Esophagus squamous epithelium (tissue), 5 donors: ENCODE measurements at regions not wholly inside any gene's neighbourhood (a gene's known extent, or its start where the extent isn't known, plus 50 kb on each side); places are given as distances from the start of the nearest gene placed in this dataset.

Experiments used
- DNase-seq: peaks from one replicate; lab custom pipeline; 2025; lab: John Stamatoyannopoulos, UW
- H3K27ac ChIP-seq, 4 donors: fragments of 200-600 bp; sonication (generic); one replicate each; pipeline ENCODE4 v1.5.1; 2016 to 2019; ENCODE audit warnings: mild to moderate bottlenecking in 1 of 4
- H3K27me3 ChIP-seq, 4 donors: fragments of 200-600 bp; sonication (generic); 1 replicate in 3 of 4; 2 replicates in 1 of 4; pipeline versions ENCODE4 v1.5.1 to v1.6.0; 2017 to 2021; ENCODE audit warnings: antibody characterized with exemption in 1 of 4
- H3K36me3 ChIP-seq, 3 donors: fragments of 200-600 bp; sonication (generic); one replicate each; pipeline ENCODE4 v1.5.1; 2016 to 2019
- H3K4me1 ChIP-seq, 3 donors: fragments of 200-600 bp; sonication (generic); one replicate each; pipeline ENCODE4 v1.5.1; 2017 to 2019
- H3K4me3 ChIP-seq, 4 donors: fragments of 200-600 bp; sonication (generic); 1 replicate in 3 of 4; 2 replicates in 1 of 4; pipeline ENCODE4 v1.5.1; 2016 to 2019; ENCODE audit warnings: mild to moderate bottlenecking in 2 of 4, moderate library complexity in 1 of 4
- H3K9me3 ChIP-seq, 3 donors: fragments of 200-600 bp; sonication (generic); one replicate each; pipeline ENCODE4 v1.5.1; 2016 to 2019
- POLR2A ChIP-seq, 4 donors: fragments of 450-650 bp; IDR thresholded peaks; one replicate each; pipeline ENCODE4 v1.6.1; 2017; ENCODE audit warnings: antibody characterized with exemption in 4 of 4, mild to moderate bottlenecking in 4 of 4, moderate library complexity in 3 of 4
- WGBS, 2 donors: methylation state at CpG; one replicate each; pipeline ENCODE4 v1.1.5; 2018; 5-methylcytosine and 5-hydroxymethylcytosine counted together
- intact Hi-C: fragments of 100-400 bp; cut with DNase I; formaldehyde crosslinking; loops from one replicate; pipeline ENCODE4 v1.15.0; 2022
- TF ChIP-seq, protein P1 (sequence below), 6 experiments: fragments of 450-650 bp in 4 of 6; fragments of 200-600 bp in 2 of 6; sonication (generic) in 2 of 6; IDR thresholded peaks; one replicate each; pipeline ENCODE4 v1.5.1; 2016 to 2019; ENCODE audit warnings: antibody characterized with exemption in 6 of 6, mild to moderate bottlenecking in 4 of 6, moderate library complexity in 4 of 6
- donor health status: DM: yes; HTN: yes; CAD: no.

DNA sequence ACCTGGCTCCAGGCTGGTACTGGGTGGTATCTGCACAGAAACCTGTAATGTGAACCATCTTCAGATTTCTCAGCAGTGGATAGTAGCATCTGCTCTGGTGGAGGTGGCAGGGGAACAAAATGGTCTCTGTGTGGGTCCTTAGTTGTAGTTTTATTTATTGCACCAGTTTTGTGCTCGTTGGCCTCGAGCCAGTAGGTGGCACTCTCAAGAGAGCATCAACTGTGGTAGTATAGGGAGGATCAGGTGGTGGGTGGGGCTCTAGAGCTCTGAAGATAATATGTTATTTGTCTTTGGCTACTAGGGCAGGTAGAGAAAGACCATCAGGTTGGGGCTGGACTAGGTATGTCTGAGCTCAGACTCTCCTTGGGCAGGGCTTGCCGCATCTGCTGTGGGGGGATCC lies 254.0 kb upstream of the GPR149 start:
- Histone ChIP-seq H3K36me3 (no peaks in the 10 kb centered on the region), H3K9me3 (no peaks in the 10 kb centered on the region), H3K27me3 (no peaks in the 10 kb centered on the region), H3K4me3 (no peak overlapping the region), H3K4me1 (no peaks in the 10 kb centered on the region), H3K27ac (no peak overlapping the region)
- intact Hi-C loops = no loop called here
- WGBS, 2 donors = 47 to 70% methylated on average over 3 of the region's 3 CpGs
- TF ChIP-seq, protein P1, sequence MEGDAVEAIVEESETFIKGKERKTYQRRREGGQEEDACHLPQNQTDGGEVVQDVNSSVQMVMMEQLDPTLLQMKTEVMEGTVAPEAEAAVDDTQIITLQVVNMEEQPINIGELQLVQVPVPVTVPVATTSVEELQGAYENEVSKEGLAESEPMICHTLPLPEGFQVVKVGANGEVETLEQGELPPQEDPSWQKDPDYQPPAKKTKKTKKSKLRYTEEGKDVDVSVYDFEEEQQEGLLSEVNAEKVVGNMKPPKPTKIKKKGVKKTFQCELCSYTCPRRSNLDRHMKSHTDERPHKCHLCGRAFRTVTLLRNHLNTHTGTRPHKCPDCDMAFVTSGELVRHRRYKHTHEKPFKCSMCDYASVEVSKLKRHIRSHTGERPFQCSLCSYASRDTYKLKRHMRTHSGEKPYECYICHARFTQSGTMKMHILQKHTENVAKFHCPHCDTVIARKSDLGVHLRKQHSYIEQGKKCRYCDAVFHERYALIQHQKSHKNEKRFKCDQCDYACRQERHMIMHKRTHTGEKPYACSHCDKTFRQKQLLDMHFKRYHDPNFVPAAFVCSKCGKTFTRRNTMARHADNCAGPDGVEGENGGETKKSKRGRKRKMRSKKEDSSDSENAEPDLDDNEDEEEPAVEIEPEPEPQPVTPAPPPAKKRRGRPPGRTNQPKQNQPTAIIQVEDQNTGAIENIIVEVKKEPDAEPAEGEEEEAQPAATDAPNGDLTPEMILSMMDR (IDR thresholded peaks at IDR 0.05) = no peak
- no peak for TF ChIP-seq POLR2A (IDR thresholded peaks at IDR 0.05)
- DNase-seq = no peak

DNA sequence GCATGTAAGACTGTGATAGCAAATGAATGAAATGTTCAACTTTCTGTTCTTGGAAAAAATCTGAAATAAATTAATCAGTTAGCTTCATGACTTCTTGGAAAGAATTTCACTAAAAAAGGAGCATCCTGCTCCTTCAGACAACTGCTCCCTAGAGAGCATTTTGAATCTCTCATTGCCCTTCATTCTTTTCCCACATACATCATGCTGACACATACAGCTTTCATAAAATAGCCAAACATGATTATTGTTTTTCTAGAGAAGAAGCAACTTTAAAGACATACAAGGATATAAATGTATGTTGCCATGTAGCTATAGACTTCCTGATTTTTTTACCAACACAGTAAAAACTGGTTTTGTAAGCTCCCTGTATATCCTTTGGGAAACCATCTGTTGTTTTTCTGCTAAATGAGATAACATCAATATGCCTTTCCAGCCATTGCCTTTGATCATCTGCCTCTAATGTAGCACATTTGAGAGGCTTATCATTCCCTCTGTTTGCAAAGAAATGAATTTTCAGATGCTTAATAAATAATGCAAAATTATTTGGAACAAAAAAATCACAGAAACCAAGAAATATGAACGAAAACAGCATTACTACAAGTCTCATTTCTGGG lies 248.2 kb upstream of the GPR149 start:
- no peak overlapping the region for H3K27ac ChIP-seq
- intact Hi-C loops = no loop called here
- WGBS, 2 donors = 17 to 61% methylated on average over 1 of the region's 1 CpG
- H3K4me1 ChIP-seq = no peaks in the 10 kb centered on the region
- TF ChIP-seq POLR2A (IDR thresholded peaks at IDR 0.05) = no peak
- TF ChIP-seq, protein P1 (IDR thresholded peaks at IDR 0.05) = no peak
- no peaks in the 10 kb centered on the region for H3K9me3 ChIP-seq
- H3K36me3 ChIP-seq = no peaks in the 10 kb centered on the region
- no peak for DNase-seq
- H3K4me3 ChIP-seq = no peak overlapping the region
- H3K27me3 ChIP-seq = no peaks in the 10 kb centered on the region

DNA sequence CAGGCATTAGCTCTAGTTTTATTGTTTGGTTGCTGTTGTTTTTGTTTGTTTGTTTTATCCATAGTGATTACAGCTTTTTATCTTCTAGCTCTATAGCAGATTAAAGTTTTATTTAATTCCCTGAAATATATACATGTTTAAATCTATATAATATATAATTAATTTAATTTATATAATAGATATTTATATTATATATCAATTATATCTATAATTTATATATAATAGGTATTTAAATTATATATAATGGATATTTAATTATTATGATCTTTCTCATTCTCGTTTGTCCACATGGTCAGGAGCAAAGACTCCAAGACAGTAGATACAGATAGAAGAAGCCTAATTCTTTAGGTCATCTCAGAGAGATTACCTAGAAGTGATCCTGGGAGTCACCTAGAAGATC lies 238.8 kb upstream of the GPR149 start:
- Histone ChIP-seq H3K9me3 (no peaks in the 10 kb centered on the region), H3K36me3 (no peaks in the 10 kb centered on the region), H3K4me1 (no peaks in the 10 kb centered on the region), H3K4me3 (no peak overlapping the region), H3K27ac (no peak overlapping the region), H3K27me3 (no peaks in the 10 kb centered on the region)
- TF ChIP-seq, protein P1 (IDR thresholded peaks at IDR 0.05) = no peak
- TF ChIP-seq POLR2A (IDR thresholded peaks at IDR 0.05) = no peak
- intact Hi-C loops = no loop called here
- 48% methylated on average over 1 of the region's 1 CpG for WGBS, 2 donors
- no peak for DNase-seq

DNA sequence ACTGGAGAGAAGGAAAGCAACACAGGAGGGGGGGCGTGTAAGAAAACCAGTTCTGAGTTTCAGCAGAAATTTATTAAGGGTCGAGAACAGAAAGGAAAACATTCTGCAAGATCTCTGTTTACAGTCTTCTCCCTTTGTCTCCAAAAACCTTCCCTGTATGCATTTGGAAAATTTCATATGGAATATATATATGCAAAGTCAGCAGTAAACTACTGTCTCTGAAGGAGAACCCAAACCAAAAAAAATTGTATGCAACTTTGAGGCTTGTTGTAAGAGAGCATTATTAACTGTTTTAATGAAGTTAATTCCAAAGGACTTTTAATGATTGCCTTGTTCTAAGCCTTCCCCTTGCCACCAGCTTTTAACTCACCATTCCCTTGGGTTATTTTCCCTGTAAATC lies 238.2 kb upstream of the GPR149 start:
- H3K36me3 ChIP-seq = no peaks in the 10 kb centered on the region
- H3K4me3 ChIP-seq = no peak overlapping the region
- no peaks in the 10 kb centered on the region for H3K9me3 ChIP-seq
- WGBS, 2 donors = 21 to 32% methylated on average over 2 of the region's 2 CpGs
- no peaks in the 10 kb centered on the region for H3K27me3 ChIP-seq
- no peak overlapping the region for H3K27ac ChIP-seq
- no peaks in the 10 kb centered on the region for H3K4me1 ChIP-seq
- no peak for DNase-seq
- TF ChIP-seq, protein P1 (IDR thresholded peaks at IDR 0.05) = no peak
- TF ChIP-seq POLR2A (IDR thresholded peaks at IDR 0.05) = no peak
- intact Hi-C loops = no loop called here

DNA sequence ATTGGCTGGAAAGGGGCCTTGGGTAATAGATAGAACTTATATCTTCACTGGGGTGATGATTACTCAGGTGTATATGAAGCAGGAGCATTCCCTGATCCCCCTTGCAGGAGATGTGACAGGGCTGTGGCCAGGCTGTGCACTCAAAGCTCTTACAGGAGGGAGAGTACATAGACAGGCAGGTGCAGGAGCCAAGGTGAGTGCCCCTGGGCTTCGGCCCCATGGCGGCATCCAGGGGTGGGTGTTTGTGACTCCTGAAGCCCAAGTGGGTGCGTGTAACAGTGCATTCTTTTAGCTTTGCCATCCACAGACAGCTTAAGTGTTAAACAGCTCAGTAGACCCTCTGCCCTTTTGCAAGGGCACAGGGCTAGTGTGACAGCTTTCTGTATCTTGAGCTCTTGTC lies 236.6 kb upstream of the GPR149 start:
- WGBS, 2 donors = 75 to 100% methylated on average over 2 of the region's 3 CpGs
- Histone ChIP-seq H3K4me1 (no peaks in the 10 kb centered on the region), H3K4me3 (no peak overlapping the region), H3K27me3 (no peaks in the 10 kb centered on the region), H3K36me3 (no peaks in the 10 kb centered on the region), H3K27ac (no peak overlapping the region), H3K9me3 (no peaks in the 10 kb centered on the region)
- intact Hi-C loops = no loop called here
- TF ChIP-seq, protein P1 (IDR thresholded peaks at IDR 0.05) = no peak
- TF ChIP-seq POLR2A (IDR thresholded peaks at IDR 0.05) = no peak
- no peak for DNase-seq
